ENCODE measurements at regions not wholly inside any gene's neighbourhood (a gene's known extent, or its start where the extent isn't known, plus 50 kb on each side); places are given as distances from the start of the nearest gene placed in this dataset.

DNA sequence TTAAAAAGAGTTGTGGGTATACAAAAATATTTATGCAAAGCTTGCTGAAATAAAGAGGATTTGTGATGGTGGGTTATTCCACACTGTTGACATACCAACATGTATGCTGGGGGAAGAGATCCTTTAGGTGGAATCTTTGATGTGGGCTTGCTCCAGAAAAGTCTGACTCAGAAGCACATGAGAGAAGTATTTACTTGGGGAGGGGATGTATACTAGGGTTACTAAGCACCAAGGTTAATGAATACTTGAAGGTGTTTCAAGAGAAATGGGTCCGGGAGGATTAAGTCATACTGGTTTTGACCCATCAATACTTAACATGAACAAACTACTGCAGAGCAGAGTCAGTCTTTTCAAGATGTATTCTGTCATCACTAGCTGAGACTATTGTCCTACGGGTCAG, 316.4 kb upstream of the GRIN3A start:
- no peak for TF ChIP-seq FOXM1 (IDR thresholded peaks at IDR 0.05; ENCODE audit: borderline replicate concordance, low read depth)
- no peak for TF ChIP-seq ZBTB7A (IDR thresholded peaks at IDR 0.05; ENCODE audit: low read depth)
- TF ChIP-seq, protein P1, sequence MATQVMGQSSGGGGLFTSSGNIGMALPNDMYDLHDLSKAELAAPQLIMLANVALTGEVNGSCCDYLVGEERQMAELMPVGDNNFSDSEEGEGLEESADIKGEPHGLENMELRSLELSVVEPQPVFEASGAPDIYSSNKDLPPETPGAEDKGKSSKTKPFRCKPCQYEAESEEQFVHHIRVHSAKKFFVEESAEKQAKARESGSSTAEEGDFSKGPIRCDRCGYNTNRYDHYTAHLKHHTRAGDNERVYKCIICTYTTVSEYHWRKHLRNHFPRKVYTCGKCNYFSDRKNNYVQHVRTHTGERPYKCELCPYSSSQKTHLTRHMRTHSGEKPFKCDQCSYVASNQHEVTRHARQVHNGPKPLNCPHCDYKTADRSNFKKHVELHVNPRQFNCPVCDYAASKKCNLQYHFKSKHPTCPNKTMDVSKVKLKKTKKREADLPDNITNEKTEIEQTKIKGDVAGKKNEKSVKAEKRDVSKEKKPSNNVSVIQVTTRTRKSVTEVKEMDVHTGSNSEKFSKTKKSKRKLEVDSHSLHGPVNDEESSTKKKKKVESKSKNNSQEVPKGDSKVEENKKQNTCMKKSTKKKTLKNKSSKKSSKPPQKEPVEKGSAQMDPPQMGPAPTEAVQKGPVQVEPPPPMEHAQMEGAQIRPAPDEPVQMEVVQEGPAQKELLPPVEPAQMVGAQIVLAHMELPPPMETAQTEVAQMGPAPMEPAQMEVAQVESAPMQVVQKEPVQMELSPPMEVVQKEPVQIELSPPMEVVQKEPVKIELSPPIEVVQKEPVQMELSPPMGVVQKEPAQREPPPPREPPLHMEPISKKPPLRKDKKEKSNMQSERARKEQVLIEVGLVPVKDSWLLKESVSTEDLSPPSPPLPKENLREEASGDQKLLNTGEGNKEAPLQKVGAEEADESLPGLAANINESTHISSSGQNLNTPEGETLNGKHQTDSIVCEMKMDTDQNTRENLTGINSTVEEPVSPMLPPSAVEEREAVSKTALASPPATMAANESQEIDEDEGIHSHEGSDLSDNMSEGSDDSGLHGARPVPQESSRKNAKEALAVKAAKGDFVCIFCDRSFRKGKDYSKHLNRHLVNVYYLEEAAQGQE (IDR thresholded peaks at IDR 0.05; ENCODE audit: low read depth) = no peak
- no peak for TF ChIP-seq TAF1 (IDR thresholded peaks at IDR 0.05; ENCODE audit: low read depth)
- no peak for TF ChIP-seq EP300 (IDR thresholded peaks at IDR 0.05; ENCODE audit: borderline replicate concordance)
- TF ChIP-seq EGR1 (IDR thresholded peaks at IDR 0.05) = no peak
- no peak for TF ChIP-seq TEAD4 (IDR thresholded peaks at IDR 0.05)
- TF ChIP-seq CEBPB (IDR thresholded peaks at IDR 0.05) = no peak
- no peak for TF ChIP-seq YY1 (IDR thresholded peaks at IDR 0.05; ENCODE audit: low read depth)
- no peak for TF ChIP-seq RAD21 (IDR thresholded peaks at IDR 0.05; ENCODE audit: low read depth)
- TF ChIP-seq, protein P2, sequence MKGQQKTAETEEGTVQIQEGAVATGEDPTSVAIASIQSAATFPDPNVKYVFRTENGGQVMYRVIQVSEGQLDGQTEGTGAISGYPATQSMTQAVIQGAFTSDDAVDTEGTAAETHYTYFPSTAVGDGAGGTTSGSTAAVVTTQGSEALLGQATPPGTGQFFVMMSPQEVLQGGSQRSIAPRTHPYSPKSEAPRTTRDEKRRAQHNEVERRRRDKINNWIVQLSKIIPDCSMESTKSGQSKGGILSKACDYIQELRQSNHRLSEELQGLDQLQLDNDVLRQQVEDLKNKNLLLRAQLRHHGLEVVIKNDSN (IDR thresholded peaks at IDR 0.05) = no peak
- TF ChIP-seq CREB1 (IDR thresholded peaks at IDR 0.05; ENCODE audit: low read depth) = no peak

DNA sequence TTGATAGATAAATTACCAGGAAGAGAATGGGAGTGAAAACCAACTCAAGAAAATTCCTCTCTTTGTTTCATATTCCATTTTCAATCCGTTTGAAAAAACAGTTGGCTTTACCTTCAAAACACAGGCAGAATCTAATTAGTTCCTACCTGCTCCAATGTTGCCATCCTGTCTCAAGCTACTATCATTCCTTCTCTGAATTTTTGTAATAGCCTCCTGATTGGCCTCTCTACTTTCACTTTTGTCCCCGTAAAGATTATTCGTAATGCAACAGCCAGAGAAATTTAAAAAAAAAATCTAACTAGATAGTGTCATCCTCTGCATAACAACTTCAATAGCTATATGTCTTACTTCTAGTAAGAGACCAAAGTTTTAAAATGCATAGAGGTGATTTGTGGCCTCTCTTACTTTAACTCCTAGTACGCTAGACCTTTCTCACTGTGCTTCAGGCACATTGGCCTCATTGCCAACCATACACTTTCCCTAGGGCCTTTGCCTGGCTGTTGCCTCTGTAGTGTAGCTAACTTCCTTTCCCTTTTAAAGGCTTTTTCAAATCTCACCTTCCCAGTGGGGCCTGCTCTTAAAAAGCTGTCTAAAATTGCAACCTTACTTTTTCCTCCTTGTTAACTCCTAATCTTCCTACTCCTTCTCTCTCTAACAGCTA, 311.3 kb upstream of the GRIN3A start:
- TF ChIP-seq EGR1 (IDR thresholded peaks at IDR 0.05) (no peak), YY1 (IDR thresholded peaks at IDR 0.05; ENCODE audit: low read depth) (no peak), RAD21 (IDR thresholded peaks at IDR 0.05; ENCODE audit: low read depth) (no peak), TAF1 (IDR thresholded peaks at IDR 0.05; ENCODE audit: low read depth) (no peak), TEAD4 (IDR thresholded peaks at IDR 0.05) (no peak), ZBTB7A (IDR thresholded peaks at IDR 0.05; ENCODE audit: low read depth) (no peak), CREB1 (IDR thresholded peaks at IDR 0.05; ENCODE audit: low read depth) (no peak), NFIC (IDR thresholded peaks at IDR 0.05) (no peak), FOXM1 (IDR thresholded peaks at IDR 0.05; ENCODE audit: borderline replicate concordance, low read depth) (no peak)
- TF ChIP-seq, protein P1 (IDR thresholded peaks at IDR 0.05; ENCODE audit: low read depth) = no peak

DNA sequence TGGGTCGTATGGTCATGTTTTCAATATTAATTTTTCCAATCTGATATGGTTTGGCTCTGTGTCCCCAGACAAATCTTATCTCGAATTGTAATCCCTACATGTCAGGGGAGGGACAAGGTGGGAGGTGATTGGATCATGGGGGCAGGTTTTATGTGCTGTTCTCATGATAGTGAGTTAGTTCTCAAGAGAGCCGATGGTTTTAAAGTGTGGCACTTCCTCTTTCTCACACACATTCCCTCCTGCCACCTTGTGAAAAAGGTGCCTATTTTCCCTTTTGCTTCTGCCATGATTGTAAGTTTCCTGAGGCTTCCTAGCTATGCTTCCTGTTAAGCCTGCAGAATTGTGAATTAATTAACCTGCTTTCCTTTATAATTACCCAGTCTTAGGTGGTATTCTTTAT, 309.1 kb upstream of the GRIN3A start:
- TF ChIP-seq YY1 (IDR thresholded peaks at IDR 0.05; ENCODE audit: low read depth) (no peak), TAF1 (IDR thresholded peaks at IDR 0.05; ENCODE audit: low read depth) (no peak), NFIC (IDR thresholded peaks at IDR 0.05) (no peak), EP300 (IDR thresholded peaks at IDR 0.05; ENCODE audit: borderline replicate concordance) (no peak), TEAD4 (IDR thresholded peaks at IDR 0.05) (no peak), CREB1 (IDR thresholded peaks at IDR 0.05; ENCODE audit: low read depth) (no peak), EGR1 (IDR thresholded peaks at IDR 0.05) (no peak), ZBTB7A (IDR thresholded peaks at IDR 0.05; ENCODE audit: low read depth) (no peak), CEBPB (IDR thresholded peaks at IDR 0.05) (no peak), RAD21 (IDR thresholded peaks at IDR 0.05; ENCODE audit: low read depth) (no peak)
- TF ChIP-seq, protein P3, sequence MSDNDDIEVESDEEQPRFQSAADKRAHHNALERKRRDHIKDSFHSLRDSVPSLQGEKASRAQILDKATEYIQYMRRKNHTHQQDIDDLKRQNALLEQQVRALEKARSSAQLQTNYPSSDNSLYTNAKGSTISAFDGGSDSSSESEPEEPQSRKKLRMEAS (IDR thresholded peaks at IDR 0.05) = no peak

DNA sequence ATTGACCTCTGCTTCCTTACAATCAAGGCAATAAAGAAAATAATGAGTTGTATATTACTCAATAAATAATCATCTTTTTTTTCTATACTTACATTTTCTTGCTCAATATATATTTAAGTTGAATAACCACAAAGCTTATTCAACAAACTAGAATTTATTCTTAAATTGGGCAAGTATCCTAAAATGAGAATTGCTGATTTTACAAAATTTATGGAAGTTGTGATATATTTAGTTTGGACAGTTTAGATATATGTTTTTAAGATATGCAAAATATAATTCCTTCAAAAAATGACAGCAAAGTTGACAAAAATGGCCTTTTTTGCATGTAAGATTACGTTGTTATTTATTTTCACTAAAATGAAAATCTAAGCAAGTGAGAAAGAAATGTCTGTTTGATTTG, 305.7 kb upstream of the GRIN3A start:
- TF ChIP-seq EP300 (IDR thresholded peaks at IDR 0.05; ENCODE audit: borderline replicate concordance) (no peak), EGR1 (IDR thresholded peaks at IDR 0.05) (no peak), RAD21 (IDR thresholded peaks at IDR 0.05; ENCODE audit: low read depth) (no peak), CEBPB (IDR thresholded peaks at IDR 0.05) (no peak), TCF12 (IDR thresholded peaks at IDR 0.05; ENCODE audit: low read depth) (no peak)
- TF ChIP-seq, protein P2 (IDR thresholded peaks at IDR 0.05) = no peak
- TF ChIP-seq, protein P3 (IDR thresholded peaks at IDR 0.05) = no peak
- TF ChIP-seq, protein P1 (IDR thresholded peaks at IDR 0.05; ENCODE audit: low read depth) = no peak

All from Ishikawa (cell line).